ENCODE measurements at regions not wholly inside any gene's neighbourhood (a gene's known extent, or its start where the extent isn't known, plus 50 kb on each side); places are given as distances from the start of the nearest gene placed in this dataset.

- DNase-seq (ENCODE audit: low spot score): no peak
These were observed 173.4 kb downstream of the DAD1 start for GRCh38 chr14:22415605-22415959.

DNA sequence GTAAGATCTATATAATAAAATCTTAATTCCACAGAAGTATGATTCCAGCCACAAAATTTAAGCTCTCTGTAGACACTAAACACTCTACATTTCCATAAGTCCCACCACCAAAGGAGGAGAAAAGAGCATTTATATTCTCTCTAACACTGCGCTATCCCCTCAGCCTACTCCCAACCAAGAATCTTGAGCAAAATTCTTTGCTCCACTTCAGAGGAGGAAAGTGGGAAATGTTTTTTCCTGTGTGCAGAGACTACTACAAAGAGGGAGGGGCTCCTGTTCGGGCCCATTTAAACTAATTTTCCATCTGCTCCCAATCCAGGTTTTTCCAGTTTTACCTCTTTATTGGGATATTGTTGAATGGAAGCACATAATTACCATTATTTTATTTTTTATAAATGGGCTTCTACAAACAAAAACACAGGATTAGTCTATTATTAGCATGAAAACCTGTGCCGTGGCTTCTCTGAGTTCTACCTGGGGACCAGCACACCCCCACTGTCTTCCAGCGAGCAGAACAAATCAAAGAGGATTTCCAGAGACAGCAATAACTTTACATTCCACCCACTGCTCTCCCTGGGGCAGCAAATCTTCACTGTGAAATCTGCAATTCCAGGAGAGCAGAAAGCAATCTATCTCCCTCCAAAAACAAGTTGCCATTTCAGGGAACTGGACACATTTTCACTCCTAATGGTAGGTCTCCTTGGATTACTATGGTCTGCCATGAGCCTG lies 174.0 kb downstream of the DAD1 start:
- DNase-seq (ENCODE audit: low spot score): no peak

DNA sequence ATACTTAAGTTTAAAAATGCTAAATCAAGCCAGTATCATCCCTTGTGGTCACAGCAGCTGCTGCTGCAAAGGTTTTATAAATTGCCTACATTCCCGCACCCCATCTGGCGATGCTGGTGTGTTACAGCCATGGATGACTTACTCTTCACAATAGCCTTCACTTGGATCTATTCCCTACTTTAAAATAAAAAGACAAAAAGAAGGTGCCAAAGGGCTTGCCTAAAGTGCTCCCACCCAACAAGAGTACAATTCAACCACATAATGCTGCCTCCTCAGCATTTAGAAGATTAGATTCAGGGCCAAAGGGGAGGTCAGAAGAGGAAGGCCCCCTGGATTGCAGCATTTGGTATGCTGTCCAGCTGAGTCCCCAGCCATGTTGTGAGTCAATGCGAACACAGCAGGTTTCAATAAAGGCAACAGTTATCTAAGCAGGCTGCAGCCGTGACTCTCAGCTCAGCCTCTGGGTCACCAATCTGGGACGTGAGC lies 176.1 kb downstream of the DAD1 start:
- DNase-seq (ENCODE audit: low spot score): no peak

GRCh38 chr14:22411398-22412055 lies 177.5 kb downstream of the DAD1 start:
- no peak for DNase-seq (ENCODE audit: low spot score)

DNA sequence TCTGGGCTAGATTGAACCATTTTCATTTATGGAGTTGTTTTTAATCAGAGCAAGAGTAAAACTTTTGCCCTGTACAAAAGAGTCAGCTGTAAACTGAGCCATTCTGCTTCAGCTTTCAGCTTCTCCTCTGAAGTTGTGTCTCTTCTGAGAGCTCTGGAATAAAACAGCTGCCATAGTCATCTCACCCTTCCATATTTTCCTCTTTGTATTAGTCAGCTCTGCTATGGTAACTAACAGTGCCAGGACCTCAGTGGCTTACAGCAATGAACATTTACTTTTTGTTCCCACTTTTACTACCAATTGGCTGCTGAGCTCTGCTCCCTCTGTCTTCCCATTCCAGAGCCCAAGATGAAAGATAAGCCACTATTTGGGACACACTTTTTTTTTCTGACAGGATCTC lies 178.5 kb downstream of the DAD1 start:
- no peak for DNase-seq (ENCODE audit: low spot score)

DNA sequence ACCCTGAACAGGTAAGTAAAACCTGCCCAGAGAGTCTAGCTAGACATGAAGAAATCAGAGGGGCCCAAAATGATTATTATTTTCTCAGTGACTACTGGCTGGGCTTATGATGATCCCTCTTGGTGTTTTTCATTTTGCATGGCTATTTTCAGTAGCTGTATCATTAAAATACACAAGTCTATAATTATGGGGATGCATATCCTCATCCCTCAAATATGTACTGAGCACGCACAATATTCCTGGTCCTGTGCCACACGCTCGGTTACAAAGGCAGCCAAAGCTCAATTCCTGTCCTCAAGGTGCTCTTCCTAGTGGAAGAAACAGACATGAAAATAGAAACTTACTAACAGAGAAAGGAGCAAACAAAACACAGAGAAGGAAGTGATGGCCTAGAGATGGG lies 180.0 kb downstream of the DAD1 start:
- no peak for DNase-seq (ENCODE audit: low spot score)

DNA sequence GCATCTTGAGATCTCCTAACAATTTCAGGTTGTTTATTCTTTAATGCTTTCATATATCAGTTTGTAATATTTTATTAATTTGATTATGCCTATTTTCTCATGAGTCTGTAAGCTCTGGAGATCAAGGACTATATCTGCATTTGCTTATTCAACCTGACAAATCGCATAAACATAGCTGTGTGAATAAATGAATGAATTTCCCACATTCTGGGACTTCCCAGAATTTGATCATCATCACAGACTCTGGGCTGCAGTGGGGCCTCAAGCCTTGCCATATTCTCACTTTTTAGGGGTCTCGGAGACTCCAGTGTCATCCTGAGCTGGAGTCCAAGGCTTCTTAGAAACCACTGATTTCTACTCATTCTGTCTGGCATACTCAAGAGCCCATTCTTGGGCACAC lies 180.5 kb downstream of the DAD1 start:
- no peak for DNase-seq (ENCODE audit: low spot score)

GRCh38 chr14:22407033-22407432 lies 182.0 kb downstream of the DAD1 start:
- DNase-seq (ENCODE audit: low spot score): no peak

GRCh38 chr14:22405201-22405600 lies 183.8 kb downstream of the DAD1 start:
- DNase-seq (ENCODE audit: low spot score): no peak

DNA sequence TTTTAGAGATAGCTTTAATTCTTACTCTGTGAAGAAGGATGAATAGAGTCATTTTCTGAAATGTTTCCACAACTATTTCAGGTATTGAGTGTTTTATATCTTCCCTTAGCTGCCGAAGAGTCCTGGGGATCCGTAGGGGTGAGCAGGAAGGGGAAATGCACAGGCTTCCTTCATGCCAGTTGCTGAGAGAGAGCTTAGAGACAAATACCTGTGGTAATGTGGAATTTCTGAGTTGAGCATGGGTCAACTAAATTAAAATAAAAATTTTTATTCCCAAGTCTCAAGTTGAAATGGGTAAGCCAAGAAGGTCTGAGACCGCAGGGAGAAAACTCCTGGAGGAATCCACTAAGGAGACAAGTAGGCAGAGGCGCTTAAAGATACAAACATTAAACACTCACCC lies 185.7 kb downstream of the DAD1 start:
- no peak for DNase-seq (ENCODE audit: low spot score)

GRCh38 chr14:22400655-22401259 lies 188.3 kb downstream of the DAD1 start:
- DNase-seq (ENCODE audit: low spot score): no peak

DNA sequence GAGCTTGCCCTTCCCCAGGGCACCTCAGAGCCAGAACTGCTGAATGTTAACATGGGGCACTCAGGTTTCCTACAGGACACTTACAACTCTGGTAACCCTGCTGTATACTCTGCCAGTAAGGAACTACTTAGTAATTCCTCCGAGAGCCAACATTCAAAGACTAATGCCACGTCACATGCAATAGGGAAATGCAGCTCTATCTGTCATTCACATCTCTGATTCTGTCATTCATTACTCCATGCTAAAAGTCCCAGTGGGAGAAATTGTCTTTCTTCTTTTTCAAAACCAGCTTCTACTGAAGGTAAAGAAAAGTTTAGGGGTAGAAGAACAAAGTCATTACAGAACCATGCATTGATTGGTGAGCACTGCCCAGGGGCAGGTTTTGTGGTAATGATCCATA lies 189.2 kb downstream of the DAD1 start:
- no peak for DNase-seq (ENCODE audit: low spot score)

GRCh38 chr14:22397221-22397737 lies 191.7 kb downstream of the DAD1 start:
- DNase-seq (ENCODE audit: low spot score): no peak

DNA sequence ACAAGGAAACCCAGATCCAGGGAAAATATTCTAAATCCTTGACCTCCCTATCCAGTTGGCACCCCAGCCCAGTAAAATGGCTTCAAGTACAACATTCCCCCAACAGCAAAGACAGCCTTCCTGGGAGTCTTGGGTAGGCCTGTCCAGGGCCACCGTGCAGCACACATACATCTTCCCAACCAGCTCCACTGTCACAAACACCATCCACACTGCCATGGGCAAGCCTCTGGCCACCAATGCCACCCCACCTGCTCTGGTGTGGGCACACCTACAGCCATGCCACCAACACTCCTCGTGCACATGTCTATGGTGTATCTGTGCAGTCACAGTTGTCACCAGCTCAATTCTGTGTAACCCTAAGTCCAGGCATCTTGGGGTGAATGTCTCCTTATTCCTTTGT lies 193.2 kb downstream of the DAD1 start:
- DNase-seq (ENCODE audit: low spot score): no peak

DNA sequence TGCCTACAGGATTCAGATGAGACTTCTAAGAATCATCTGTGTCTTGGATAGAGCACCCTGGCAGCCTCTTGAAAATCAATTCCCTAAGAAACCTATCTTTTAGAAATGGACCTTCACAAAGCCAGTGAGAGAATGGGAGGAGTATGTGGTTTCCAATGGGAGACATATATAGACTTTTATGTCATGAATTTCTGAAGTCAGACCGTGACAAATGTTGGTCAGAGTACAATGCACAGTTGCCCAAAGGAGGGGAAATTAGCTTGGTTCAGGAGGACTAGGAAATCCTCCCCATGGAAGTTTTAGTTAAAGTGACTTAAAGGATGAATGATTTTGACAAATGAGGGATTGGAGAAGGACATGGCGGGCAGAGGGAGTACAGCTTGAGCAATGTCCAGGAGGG lies 194.4 kb downstream of the DAD1 start:
- DNase-seq (ENCODE audit: low spot score): no peak

DNA sequence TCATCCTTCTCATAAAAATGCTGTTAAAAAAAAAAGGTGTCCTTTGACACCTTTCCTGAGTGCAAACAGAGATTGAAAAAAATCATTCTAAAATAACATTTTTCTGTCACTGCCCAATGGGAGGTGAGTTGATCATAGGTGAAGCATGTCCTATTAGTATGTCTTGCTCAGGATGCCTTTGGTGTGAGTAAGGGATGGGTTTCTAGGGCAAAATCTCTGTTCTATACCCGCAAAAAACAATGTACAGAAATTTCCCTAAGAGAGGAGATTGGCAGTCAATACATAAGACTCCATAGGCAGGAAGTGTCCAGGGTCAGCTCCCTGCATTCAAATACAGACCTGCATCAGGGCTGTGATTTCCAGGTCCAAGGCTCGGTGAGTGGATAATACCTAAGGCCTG lies 195.2 kb downstream of the DAD1 start:
- no peak for DNase-seq (ENCODE audit: low spot score)

- DNase-seq (ENCODE audit: low spot score): peak; percentile 67
These were observed 197.0 kb downstream of the DAD1 start for GRCh38 chr14:22391908-22392565.

- no peak for DNase-seq (ENCODE audit: low spot score)
These were observed 198.1 kb downstream of the DAD1 start for GRCh38 chr14:22390824-22391461.

- no peak for DNase-seq (ENCODE audit: low spot score)
These were observed 198.8 kb downstream of the DAD1 start for GRCh38 chr14:22390195-22390594.

DNA sequence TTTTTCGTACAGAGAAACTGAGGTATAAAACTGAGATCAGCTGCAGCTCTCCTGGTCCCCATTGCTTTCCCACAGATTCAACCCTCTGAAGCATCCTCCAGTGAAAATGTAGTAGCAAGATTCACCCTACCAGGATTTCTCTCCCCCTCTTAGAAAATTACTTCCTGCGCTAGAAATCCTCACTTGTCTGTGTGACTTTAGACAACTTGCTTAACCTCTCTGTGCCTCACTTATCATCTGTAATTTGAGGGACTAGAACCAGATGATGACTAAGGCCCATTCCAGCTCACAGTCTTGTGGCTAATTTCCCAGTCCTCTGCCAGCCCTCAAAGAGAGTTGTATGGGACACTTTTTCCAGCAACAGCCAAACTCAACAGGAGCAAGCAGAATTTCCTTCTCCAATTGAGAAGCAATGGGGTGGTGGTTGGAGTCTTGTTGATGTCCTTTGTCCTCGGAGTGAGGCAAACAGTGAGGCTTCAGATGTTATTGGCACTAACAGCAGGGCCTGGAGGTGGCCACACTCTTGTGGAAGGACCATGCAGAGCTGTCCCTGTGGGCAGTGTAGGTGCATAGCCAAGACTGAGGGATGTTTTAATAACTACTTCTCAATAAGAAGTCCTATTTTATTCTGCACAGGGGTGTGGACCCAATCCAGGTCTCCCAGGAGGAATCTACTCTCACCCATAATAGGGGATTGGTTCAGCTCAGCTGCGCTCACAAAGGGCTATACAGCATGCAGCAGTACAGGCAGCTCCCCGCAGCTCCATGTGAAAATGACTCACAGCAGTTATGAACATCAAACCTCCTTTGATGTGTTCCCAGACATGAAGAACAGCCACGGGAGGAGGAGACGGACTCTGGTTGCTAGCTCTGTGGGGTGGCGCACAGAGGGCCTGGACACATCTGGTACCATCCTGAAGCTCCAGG lies 200.1 kb downstream of the DAD1 start:
- peak; percentile 47 for DNase-seq (ENCODE audit: low spot score)

- DNase-seq (ENCODE audit: low spot score): no peak
These were observed 201.2 kb downstream of the DAD1 start for GRCh38 chr14:22387776-22388241.

Data from AG20443 (cell line).